ENCODE measurements at regions not wholly inside any gene's neighbourhood (a gene's known extent, or its start where the extent isn't known, plus 50 kb on each side); places are given as distances from the start of the nearest gene placed in this dataset.

DNA sequence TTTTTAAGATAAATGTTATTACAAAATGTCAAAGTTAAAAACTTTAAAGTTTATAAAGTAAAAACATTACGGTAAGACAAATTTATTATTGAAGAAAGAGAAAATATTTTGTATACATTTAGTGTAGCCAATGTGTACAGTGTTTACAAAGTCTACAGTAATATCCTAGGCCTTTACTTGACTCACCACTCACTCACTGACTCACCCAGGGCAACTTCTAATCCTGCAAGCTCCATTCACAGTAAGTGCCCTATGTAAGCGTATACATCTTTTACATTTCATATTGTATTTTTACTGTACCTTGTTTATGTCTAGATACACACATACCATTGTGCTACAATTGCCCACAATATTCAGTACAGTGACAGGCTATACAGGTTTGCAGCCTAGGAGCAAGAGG, 448.2 kb downstream of the KCTD12 start:
- TF ChIP-seq ELF4 (IDR thresholded peaks at IDR 0.05) (no peak), SUZ12 (IDR thresholded peaks at IDR 0.05) (no peak), BHLHE40 (IDR thresholded peaks at IDR 0.05; ENCODE audit: borderline replicate concordance) (no peak), FOXA1 (IDR thresholded peaks at IDR 0.05) (no peak), FOXM1 (IDR thresholded peaks at IDR 0.05; ENCODE audit: borderline replicate concordance) (no peak), LEF1 (IDR thresholded peaks at IDR 0.05; ENCODE audit: borderline replicate concordance) (no peak), FOXK2 (IDR thresholded peaks at IDR 0.05) (no peak), SP1 (IDR thresholded peaks at IDR 0.05) (no peak), TARDBP (IDR thresholded peaks at IDR 0.05) (no peak)

Measured in HEK293T (cell line).